ENCODE measurements at regions not wholly inside any gene's neighbourhood (a gene's known extent, or its start where the extent isn't known, plus 50 kb on each side); places are given as distances from the start of the nearest gene placed in this dataset.

DNA sequence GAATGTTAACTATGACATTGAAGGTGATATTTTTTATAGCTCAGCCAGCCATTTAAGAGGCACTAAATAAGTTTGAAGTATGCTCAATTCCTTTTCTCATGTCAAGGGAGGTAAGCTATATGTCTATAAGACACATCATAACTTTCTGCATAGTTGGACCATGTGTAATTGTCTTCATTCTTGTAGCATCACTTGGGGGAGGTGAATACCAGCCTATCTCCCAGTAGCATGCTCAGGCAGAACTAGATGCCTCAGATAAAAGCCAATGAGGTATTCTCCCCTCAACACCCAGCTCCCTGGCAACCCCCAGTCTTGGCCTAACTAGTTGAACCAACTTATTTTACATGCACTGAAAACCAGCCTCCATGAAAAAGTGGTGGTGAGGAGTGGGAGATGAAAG, 158.3 kb upstream of the JAG1 start:
- TF ChIP-seq, protein P1, sequence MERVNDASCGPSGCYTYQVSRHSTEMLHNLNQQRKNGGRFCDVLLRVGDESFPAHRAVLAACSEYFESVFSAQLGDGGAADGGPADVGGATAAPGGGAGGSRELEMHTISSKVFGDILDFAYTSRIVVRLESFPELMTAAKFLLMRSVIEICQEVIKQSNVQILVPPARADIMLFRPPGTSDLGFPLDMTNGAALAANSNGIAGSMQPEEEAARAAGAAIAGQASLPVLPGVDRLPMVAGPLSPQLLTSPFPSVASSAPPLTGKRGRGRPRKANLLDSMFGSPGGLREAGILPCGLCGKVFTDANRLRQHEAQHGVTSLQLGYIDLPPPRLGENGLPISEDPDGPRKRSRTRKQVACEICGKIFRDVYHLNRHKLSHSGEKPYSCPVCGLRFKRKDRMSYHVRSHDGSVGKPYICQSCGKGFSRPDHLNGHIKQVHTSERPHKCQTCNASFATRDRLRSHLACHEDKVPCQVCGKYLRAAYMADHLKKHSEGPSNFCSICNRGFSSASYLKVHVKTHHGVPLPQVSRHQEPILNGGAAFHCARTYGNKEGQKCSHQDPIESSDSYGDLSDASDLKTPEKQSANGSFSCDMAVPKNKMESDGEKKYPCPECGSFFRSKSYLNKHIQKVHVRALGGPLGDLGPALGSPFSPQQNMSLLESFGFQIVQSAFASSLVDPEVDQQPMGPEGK (CRISPR knock-in tag; IDR thresholded peaks at IDR 0.05; ENCODE audit: borderline replicate concordance): no peak
- TF ChIP-seq SNAI2 (CRISPR knock-in tag; IDR thresholded peaks at IDR 0.05) (no peak), ZNF8 (CRISPR knock-in tag; IDR thresholded peaks at IDR 0.05) (no peak)
